ENCODE measurements at regions not wholly inside any gene's neighbourhood (a gene's known extent, or its start where the extent isn't known, plus 50 kb on each side); places are given as distances from the start of the nearest gene placed in this dataset.

- Histone ChIP-seq H3K27ac (ENCODE audit: low read length) (no peak overlapping the region), H3K4me2 (ENCODE audit: low read length) (no peak overlapping the region), H3K9me2 (replicated peaks; ENCODE audit: low read length) (no peaks in the 10 kb centered on the region), H3K9me3 (ENCODE audit: low read length) (no peaks in the 10 kb centered on the region), H3K27me3 (ENCODE audit: low read length) (no peaks in the 10 kb centered on the region), H3K4me1 (ENCODE audit: insufficient read depth, low read length) (peaks cover 10% of the 10 kb centered on the region), H2AFZ (ENCODE audit: low read length) (no peak overlapping the region), H4K20me1 (ENCODE audit: low read length) (no peaks in the 10 kb centered on the region), H3F3A (ENCODE audit: low read length, unreplicated experiment) (no peaks in the 10 kb centered on the region), H3K4me3 (ENCODE audit: low read length) (no peak overlapping the region), H3K9ac (ENCODE audit: low read length) (no peak overlapping the region), H3K36me3 (ENCODE audit: low read depth, low read length) (no peaks in the 10 kb centered on the region), H3K79me2 (ENCODE audit: low read length) (no peaks in the 10 kb centered on the region)
- ATAC-seq (no peak), DNase-seq (no peak)
- no TSS peak for BruUV-seq (replicated peaks)
- TF ChIP-seq EZH2 (IDR thresholded peaks at IDR 0.05; ENCODE audit: low read length, unreplicated experiment) (no peak), EZH2phosphoT487 (IDR thresholded peaks at IDR 0.05; ENCODE audit: borderline replicate concordance, low read length) (no peak), CTCF (conservative IDR thresholded peaks at IDR 0.05; ENCODE audit: low read depth, low read length) (no peak)
- intact Hi-C loops (cut with micrococcal nuclease), result loop anchor here (5.0 to 10.0 kb wide), 4 partner anchors 544 to 1314 kb away; no protein-coding TSS in a partner anchor
- ChIA-PET CTCF (interaction anchor here (0.5 to 0.7 kb wide), 3 partner anchors 107 to 611 kb away, joined by 3 to 4 read pairs (median 3); no protein-coding TSS in a partner anchor), POLR2A (ENCODE audit: unreplicated experiment) (no interaction called here)
Measured at GRCh38 chr7:18350678-18351077, 144.9 kb upstream of the HDAC9 start.

DNA sequence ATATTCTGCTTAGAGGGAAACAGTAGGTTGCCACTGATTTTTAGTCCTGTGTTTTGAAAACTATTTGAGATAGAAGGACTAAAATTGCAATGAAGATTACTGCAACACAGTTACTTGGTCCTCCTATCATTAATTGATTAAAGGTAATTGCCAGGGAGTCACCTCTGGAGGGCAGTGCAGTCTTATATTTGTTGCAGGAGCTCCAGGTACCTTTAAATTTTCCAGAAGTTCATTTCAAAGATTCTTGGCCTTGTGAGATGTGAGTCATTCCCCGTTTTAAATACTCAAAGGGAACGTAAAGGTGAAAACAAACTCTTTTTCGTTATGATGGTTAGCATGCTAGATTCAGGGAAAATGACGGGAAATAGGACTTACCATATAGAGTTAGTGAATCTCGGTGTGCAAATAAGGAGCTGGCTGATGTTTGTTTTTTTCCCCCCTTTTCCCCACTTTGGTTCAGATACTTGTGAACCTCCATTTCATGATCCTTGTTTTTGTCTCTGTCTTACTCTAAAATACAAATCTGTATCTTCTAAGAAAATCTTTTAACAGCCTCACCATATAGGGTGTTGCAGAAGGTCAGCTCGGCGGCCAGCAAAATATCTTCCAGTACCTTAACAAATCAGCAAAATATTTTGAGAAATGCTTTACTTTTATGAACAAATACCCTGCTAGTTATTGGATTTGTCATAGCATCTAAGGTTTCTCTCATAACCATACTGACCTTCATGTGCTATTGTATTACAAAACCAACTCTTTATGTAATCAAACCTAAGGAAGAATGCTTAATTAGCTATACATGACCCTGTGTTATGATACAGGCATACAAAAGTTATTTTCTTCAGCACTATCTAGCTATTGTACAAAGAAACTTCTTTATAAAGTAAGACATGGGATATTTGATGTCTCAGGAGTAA lies 143.0 kb upstream of the HDAC9 start:
- Histone ChIP-seq H3K9me3 (ENCODE audit: low read length) (no peaks in the 10 kb centered on the region), H3K27me3 (ENCODE audit: low read length) (no peaks in the 10 kb centered on the region), H3F3A (ENCODE audit: low read length, unreplicated experiment) (no peaks in the 10 kb centered on the region), H3K79me2 (ENCODE audit: low read length) (no peaks in the 10 kb centered on the region), H3K27ac (ENCODE audit: low read length) (peak overlapping the region; percentile 8; the same call in 1 of the 2 replicates), H3K4me1 (ENCODE audit: insufficient read depth, low read length) (peaks cover 14% of the 10 kb centered on the region), H3K9ac (ENCODE audit: low read length) (no peak overlapping the region), H2AFZ (ENCODE audit: low read length) (peak overlapping the region; percentile 54), H3K9me2 (replicated peaks; ENCODE audit: low read length) (no peaks in the 10 kb centered on the region), H3K4me2 (ENCODE audit: low read length) (peak overlapping the region; percentile 73), H3K36me3 (ENCODE audit: low read depth, low read length) (no peaks in the 10 kb centered on the region), H3K4me3 (ENCODE audit: low read length) (peak overlapping the region; percentile 39), H4K20me1 (ENCODE audit: low read length) (no peaks in the 10 kb centered on the region)
- ATAC-seq, result peak; percentile 86
- TF ChIP-seq EZH2 (IDR thresholded peaks at IDR 0.05; ENCODE audit: low read length, unreplicated experiment) (no peak), CTCF (conservative IDR thresholded peaks at IDR 0.05; ENCODE audit: low read depth, low read length) (peak; percentile 87)
- ChIA-PET CTCF (interaction anchor here (0.5 to 1.6 kb wide), 9 partner anchors 124 to 765 kb away, joined by 3 to 12 read pairs (median 4); partner anchors contain the start of gene TWIST1), POLR2A (ENCODE audit: unreplicated experiment) (interaction anchor here (0.6 to 1.3 kb wide), 3 partner anchors 156 to 765 kb away, joined by 4 to 8 read pairs (median 5); partner anchors contain the start of gene TWIST1)
- peak; percentile 83 for DNase-seq
- BruUV-seq (replicated peaks), result TSS peak; percentile 25
- intact Hi-C loops (cut with micrococcal nuclease), result loop anchor here (1.0 to 10.0 kb wide), 10 partner anchors 156 to 1312 kb away; partner anchors contain the start of gene TWIST1
